Tongue (tissue), 1 donor: ENCODE measurements at regions not wholly inside any gene's neighbourhood (a gene's known extent, or its start where the extent isn't known, plus 50 kb on each side); places are given as distances from the start of the nearest gene placed in this dataset.
"Not testable (repeated sequence)": the region's sequence is repeated elsewhere in the genome, so short reads cannot be mapped to it uniquely, and the experiment has no call there.

Experiments
- DNase-seq: peaks from one replicate; pipeline ENCODE4 v3.0.0-alpha.2; 2015

DNA sequence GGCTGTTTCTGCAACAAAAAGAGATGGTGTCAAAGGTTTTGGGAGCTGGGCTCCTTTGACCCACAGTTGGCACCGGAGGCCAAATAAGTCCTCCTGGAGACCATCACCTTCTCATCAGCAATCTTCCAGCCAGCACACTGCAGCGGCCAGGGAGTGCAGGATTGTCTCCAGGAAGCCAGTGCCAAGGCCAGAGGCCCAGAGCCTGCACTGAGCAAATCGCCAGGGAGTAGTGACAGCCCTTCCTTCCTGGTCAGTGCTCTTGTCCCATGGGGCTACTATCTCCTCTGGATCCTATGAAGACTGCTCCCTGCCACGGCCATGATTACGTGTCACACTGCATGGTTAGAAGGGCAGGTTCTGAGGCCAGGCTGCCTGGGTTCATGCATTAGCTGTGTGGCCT, 134.3 kb upstream of the CRHR1 start:
- no peak for DNase-seq

DNA sequence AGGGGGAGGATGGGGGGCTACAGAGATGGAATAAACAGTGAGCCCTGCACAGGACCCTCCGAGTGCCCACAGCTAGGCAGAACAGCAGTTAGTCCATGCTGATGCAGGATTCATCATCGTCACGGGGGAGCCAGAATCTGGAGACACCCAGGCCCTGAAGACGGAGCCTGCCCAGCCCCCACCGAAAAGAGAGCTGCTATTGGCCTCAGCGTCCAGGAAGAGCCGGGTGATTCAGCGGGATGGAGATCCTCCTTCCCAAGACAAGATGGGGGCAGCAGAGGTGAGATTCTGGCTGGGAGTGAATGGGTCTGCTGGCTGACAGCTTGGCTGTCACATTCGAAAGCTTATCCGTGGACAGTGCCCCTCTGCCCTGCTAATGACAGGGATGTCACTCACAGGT, 133.6 kb upstream of the CRHR1 start:
- no peak for DNase-seq

- DNase-seq, result no peak
Observed at GRCh38 chr17:45651145-45651709, 132.9 kb upstream of the CRHR1 start.

GRCh38 chr17:45653616-45654015, 130.5 kb upstream of the CRHR1 start:
- DNase-seq, result no peak

DNA sequence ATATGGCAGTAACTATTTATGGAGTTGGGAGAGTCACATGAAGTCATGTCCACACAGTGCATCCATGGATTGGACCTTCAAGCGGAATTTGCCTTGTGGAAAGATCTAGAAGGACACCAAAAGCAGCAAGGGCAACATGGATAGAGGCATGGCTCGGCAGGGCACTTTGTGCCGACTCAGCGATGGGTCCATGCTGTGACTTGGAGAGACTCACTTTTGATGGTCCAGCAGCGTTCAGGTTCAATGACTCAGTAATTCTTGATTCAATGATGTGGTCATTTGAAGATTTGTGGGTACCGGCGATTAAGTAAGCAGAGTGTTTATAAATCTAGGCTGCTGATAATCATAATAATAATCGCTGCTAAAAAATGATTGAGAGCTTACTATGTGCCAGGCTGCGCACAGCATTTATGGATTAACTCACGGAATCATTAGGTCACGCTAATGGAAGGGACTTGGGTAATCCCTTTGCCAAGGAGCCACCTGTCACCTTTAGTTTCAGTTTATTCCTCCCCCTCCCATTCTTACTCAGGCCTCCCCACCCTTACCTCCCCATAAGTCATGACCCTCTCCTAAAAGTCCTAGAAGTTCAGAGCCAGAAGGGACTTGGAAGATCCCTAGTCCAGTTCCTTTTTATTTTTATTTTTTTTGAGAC, 127.5 kb upstream of the CRHR1 start:
- no peak for DNase-seq

- DNase-seq, result no peak
Observed at GRCh38 chr17:45660474-45660873, 123.6 kb upstream of the CRHR1 start.

- DNase-seq, result no peak
Observed at GRCh38 chr17:45662432-45662831, 121.7 kb upstream of the CRHR1 start.

DNA sequence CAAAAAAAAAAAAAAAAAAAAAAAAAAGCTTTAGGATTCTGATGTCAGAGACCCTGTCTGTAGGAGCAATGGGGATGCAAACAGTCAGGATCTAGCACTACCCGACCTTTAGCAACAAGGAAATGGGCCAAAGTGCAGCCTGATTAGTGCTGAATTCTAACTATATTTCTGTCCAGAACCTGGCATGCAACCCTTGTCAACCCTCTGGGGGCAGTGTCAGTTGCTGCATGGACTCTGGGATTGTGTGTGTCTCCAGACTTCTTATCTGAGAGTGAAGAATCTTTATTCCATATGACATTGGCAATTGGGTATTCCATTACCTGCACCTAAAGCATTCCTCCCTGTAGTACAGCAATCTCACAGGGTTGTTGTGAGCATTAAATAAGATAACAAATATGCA, 120.3 kb upstream of the CRHR1 start:
- no peak for DNase-seq

DNA sequence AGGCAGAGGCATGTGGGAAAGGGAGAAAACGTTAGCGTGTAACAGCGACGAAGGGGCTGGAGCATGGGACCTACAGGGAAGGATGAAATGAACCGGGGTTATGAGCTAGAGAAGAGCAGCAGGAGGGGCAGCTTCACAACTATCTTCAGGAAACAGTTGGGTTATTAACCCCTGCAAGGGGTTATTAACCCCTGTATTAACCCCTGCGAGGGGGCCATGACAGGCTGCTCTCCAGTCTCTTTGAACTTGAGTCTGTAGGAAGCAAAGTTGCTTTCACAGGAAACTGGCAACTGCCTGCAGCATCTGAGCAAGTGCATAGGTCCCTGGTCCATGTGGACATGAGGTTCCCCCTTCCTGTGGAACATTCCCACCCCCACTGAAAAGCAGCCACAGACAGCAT, 119.2 kb upstream of the CRHR1 start:
- no peak for DNase-seq

DNA sequence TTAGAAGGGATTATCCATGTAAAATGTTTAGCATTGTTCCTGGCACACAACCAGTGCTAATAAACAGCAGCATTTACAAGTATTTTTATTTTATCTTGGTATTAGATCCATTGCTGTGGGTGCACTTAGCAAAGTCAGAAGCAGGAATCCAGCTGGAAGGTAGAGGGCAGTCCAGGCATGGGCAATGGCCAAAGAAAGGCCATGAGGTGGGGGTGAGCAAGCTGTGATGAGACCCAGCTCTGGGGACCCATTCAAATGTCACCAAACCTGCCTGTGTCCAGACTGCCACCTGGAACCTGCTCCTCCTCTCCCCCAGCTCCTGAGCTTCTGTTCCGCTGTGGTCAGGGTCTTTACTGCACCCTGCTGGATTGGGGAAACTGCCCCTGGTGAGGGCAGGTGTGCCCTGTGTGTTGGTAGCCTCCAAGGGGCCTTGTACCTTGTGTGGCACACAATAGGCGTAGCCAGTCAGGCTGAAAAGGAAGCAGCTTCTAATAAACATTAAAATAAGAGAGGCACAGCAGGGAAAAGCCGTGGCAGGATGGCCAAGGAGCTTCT, 118.0 kb upstream of the CRHR1 start:
- no peak for DNase-seq

DNA sequence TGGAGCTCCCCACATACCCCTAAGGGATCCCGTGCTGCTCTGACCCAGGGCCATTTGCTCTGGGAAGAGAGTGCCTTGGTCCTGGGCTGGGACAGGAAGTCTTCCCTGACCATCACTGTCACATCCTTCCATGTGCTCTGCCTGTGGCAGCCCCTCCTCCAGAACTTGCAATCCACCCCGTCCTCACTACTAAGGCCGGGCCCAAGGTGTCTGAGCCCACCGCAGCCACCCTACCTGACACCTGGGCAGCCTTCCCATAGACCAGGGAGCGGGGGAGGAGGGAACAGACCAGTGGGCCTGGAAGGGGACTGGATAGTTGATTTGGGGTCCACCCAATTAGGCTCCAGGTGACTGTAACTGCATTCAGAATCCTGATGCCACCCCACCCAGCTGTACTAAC, 117.5 kb upstream of the CRHR1 start:
- DNase-seq, result no peak

GRCh38 chr17:45667591-45668171, 116.4 kb upstream of the CRHR1 start:
- no peak for DNase-seq

GRCh38 chr17:45668316-45668715, 115.8 kb upstream of the CRHR1 start:
- DNase-seq, result no peak

- no peak for DNase-seq
Observed at GRCh38 chr17:45672301-45672700, 111.8 kb upstream of the CRHR1 start.

- DNase-seq, result no peak
Observed at GRCh38 chr17:45672792-45673191, 111.3 kb upstream of the CRHR1 start.

GRCh38 chr17:45673759-45674158, 110.4 kb upstream of the CRHR1 start:
- DNase-seq, result not testable (repeated sequence)

DNA sequence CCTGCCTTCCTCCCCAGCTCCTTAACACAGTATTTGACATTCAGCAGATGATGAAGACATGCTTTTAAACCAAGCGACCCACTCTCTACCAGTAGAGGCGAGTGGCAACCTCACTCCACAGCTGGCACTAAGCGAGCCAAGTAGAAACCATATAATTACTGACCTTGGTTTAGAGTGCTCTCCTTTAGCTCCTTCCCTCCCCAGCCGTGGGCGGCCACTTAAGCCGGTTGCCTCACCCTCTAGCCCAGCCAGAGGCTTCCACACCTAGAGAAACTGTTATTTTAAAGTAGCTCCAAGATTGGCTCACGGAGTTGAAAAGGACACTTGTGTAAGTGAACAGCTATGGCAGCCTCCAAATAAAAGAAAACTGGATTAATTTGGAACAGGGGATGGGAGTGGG, 109.1 kb upstream of the CRHR1 start:
- no peak for DNase-seq

DNA sequence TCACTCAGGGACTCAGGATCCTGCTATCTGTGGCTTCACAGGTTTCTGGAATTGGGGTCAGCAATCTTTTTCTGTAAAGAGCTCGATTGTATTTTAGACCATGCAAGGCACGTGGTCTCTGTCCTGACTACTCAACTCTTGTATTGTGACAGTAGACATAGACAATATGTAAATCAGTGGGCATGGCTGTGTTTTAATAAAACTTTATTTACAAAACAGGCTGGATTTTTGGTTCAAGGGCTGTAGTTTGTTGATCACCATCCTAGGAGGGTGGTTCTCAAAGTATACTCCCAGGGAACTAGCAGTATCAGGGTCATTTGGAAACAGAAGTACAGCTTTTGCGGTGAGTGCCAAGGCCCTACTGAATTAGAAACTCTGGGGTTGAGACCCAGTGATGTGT, 108.2 kb upstream of the CRHR1 start:
- no peak for DNase-seq

- no peak for DNase-seq
Observed at GRCh38 chr17:45676695-45677094, 107.4 kb upstream of the CRHR1 start.

- DNase-seq, result no peak
Observed at GRCh38 chr17:45677770-45678169, 106.3 kb upstream of the CRHR1 start.

- DNase-seq, result no peak
Observed at GRCh38 chr17:45679426-45679825, 104.7 kb upstream of the CRHR1 start.

DNA sequence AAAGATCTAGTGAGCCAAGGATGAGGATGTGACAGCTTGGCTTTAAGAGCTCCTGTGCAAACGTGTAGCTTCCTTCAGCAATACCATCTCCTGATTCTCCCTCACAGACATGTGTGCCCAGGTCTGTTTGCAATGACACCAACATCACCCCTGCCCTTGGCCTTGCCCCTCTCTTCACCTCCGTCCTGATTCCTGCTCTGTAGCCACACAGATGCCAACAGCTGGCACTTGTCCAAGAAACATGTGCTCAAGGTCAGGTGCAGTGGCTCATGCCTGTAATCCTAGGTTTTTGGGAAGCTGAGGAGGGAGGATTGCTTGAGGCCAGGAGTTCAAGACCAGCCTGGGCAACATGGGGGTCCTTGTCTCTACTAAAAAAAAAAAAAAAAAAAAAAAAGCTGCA, 103.8 kb upstream of the CRHR1 start:
- no peak for DNase-seq

GRCh38 chr17:45681706-45682105, 102.4 kb upstream of the CRHR1 start:
- no peak for DNase-seq

- DNase-seq, result no peak
Observed at GRCh38 chr17:45686250-45686649, 97.9 kb upstream of the CRHR1 start.
